Gastrocnemius medialis (tissue), 4 donors: ENCODE measurements at regions not wholly inside any gene's neighbourhood (a gene's known extent, or its start where the extent isn't known, plus 50 kb on each side); places are given as distances from the start of the nearest gene placed in this dataset.
"Not testable (repeated sequence)": the region's sequence is repeated elsewhere in the genome, so short reads cannot be mapped to it uniquely, and the experiment has no call there.

Experiments used
- CTCF ChIP-seq, 5 experiments: fragments of 450-650 bp in 3 of 5; fragments of 200-600 bp in 2 of 5; sonication (generic) in 2 of 5; IDR thresholded peaks in 4 of 5; conservative IDR thresholded peaks in 1 of 5; 1 replicate in 4 of 5; 2 replicates in 1 of 5; pipeline ENCODE4 v1.5.1; 2016 to 2019; ENCODE audit warnings: antibody characterized with exemption in 5 of 5, mild to moderate bottlenecking in 3 of 5, moderate library complexity in 3 of 5
- POLR2A ChIP-seq, 2 donors: fragments of 450-650 bp; IDR thresholded peaks; one replicate each; pipeline ENCODE4 v1.6.1; 2017; ENCODE audit warnings: antibody characterized with exemption in 2 of 2, mild to moderate bottlenecking in 2 of 2, moderate library complexity in 2 of 2

DNA sequence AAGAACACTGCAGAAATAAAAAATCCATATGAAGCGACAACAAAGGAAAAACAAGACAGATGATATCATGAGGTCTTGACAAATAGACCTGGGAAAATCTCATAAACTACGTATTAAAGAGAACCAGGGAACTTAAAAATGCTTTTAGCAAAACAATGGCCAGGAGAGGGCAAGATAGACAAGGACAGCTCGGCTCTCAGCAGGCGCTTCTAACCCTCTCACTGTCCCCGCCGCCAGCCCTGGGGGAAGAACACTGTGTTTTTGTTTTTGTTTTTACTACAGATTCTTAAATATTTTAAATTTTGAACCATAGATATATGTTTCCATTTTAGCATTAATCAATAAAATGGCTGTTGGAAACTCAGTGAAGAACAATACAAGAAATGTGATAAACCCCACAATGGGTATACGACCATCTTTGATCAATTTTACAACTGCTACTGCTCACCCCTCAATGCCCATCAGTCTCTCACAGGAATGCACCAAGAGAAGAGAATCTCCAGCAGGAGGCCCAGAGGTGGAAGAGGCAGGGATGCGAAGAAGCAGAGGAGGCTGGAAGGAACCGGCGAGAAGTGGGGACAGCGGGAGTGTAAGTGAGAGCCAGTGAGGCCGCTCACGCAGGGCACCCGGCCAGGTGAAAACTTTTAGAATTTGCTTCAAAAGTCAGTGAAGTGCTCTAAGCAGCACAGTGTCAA lies 98.0 kb downstream of the CHRFAM7A start:
- not testable (repeated sequence) for TF ChIP-seq CTCF (IDR thresholded peaks at IDR 0.05 in 4 of 5, conservative IDR thresholded peaks at IDR 0.05 in 1 of 5); POLR2A (IDR thresholded peaks at IDR 0.05)
